Suprapubic skin (tissue), 4 donors: ENCODE measurements at regions not wholly inside any gene's neighbourhood (a gene's known extent, or its start where the extent isn't known, plus 50 kb on each side); places are given as distances from the start of the nearest gene placed in this dataset.

Source experiments
- DNase-seq, 2 donors: peaks; one replicate each; pipeline ENCODE4 v3.0.0-alpha.2; 2019; ENCODE audit warnings: low spot score in 2 of 2
- H3K27ac ChIP-seq: fragments of 200-600 bp; sonication (generic); one replicate; pipeline ENCODE4 v1.5.1; 2019
- H3K27me3 ChIP-seq: fragments of 200-600 bp; sonication (generic); one replicate; pipeline ENCODE4 v1.5.1; 2019
- H3K36me3 ChIP-seq: fragments of 200-600 bp; sonication (generic); one replicate; pipeline ENCODE4 v1.5.1; 2019
- H3K4me1 ChIP-seq: fragments of 200-600 bp; sonication (generic); one replicate; pipeline ENCODE4 v1.5.1; 2019
- H3K4me3 ChIP-seq: fragments of 200-600 bp; sonication (generic); one replicate; pipeline ENCODE4 v1.5.1; 2019; ENCODE audit warnings: mild to moderate bottlenecking
- H3K9me3 ChIP-seq: fragments of 200-600 bp; sonication (generic); one replicate; pipeline ENCODE4 v1.5.1; 2019
- CTCF ChIP-seq, 2 donors: fragments of 200-600 bp in 1 of 2; fragments of 450-650 bp in 1 of 2; sonication (generic) in 1 of 2; IDR thresholded peaks; one replicate each; pipeline ENCODE4 v1.5.1; 2016 to 2019; ENCODE audit warnings: antibody characterized with exemption in 2 of 2, mild to moderate bottlenecking in 1 of 2, moderate library complexity in 1 of 2
- EP300 ChIP-seq: sonication (generic); formaldehyde crosslinking; IDR thresholded peaks from one replicate; pipeline ENCODE4 v1.6.1; 2017; ENCODE audit warnings: antibody characterized with exemption
- POLR2A ChIP-seq, 2 donors: fragments of 450-650 bp; IDR thresholded peaks; one replicate each; pipeline ENCODE4 v1.6.1; 2017; ENCODE audit warnings: antibody characterized with exemption in 2 of 2, mild to moderate bottlenecking in 2 of 2, moderate library complexity in 2 of 2
- POLR2AphosphoS5 ChIP-seq, 3 donors: sonication (generic); formaldehyde crosslinking; IDR thresholded peaks; one replicate each; pipeline ENCODE4 v1.6.1; 2017; ENCODE audit warnings: antibody characterized with exemption in 3 of 3
- WGBS: methylation state at CpG from one replicate; pipeline ENCODE4 v1.1.5; 2018; 5-methylcytosine and 5-hydroxymethylcytosine counted together

- no peak for DNase-seq
- Histone ChIP-seq H3K4me3 (no peak overlapping the region), H3K36me3 (no peaks in the 10 kb centered on the region), H3K9me3 (no peaks in the 10 kb centered on the region), H3K27me3 (no peaks in the 10 kb centered on the region), H3K27ac (no peak overlapping the region), H3K4me1 (no peaks in the 10 kb centered on the region)
- TF ChIP-seq EP300 (no peak), POLR2A (IDR thresholded peaks at IDR 0.05) (no peak), CTCF (IDR thresholded peaks at IDR 0.05) (no peak), POLR2AphosphoS5 (IDR thresholded peaks at IDR 0.05) (no peak)
- WGBS, result 18% methylated on average over 1 of the region's 1 CpG
Observed at GRCh38 chr14:44165286-44165685, 341.8 kb downstream of the FSCB start.

- H3K27me3 ChIP-seq, result no peaks in the 10 kb centered on the region
- H3K4me3 ChIP-seq, result no peak overlapping the region
- no peak overlapping the region for H3K27ac ChIP-seq
- no peaks in the 10 kb centered on the region for H3K4me1 ChIP-seq
- TF ChIP-seq EP300, result no peak
- no peak for TF ChIP-seq CTCF (IDR thresholded peaks at IDR 0.05)
- no peak for TF ChIP-seq POLR2A (IDR thresholded peaks at IDR 0.05)
- no peaks in the 10 kb centered on the region for H3K36me3 ChIP-seq
- no peak for DNase-seq
- no peaks in the 10 kb centered on the region for H3K9me3 ChIP-seq
- 74% methylated on average over 2 of the region's 2 CpGs for WGBS
Observed at GRCh38 chr14:44163946-44164345, 343.1 kb downstream of the FSCB start.

- DNase-seq, result no peak
- WGBS, result 84% methylated on average over 5 of the region's 5 CpGs
- Histone ChIP-seq H3K9me3 (no peaks in the 10 kb centered on the region), H3K36me3 (no peaks in the 10 kb centered on the region), H3K4me3 (no peak overlapping the region), H3K27ac (no peak overlapping the region), H3K4me1 (no peaks in the 10 kb centered on the region), H3K27me3 (no peaks in the 10 kb centered on the region)
- TF ChIP-seq POLR2AphosphoS5 (IDR thresholded peaks at IDR 0.05), result no peak
- no peak for TF ChIP-seq POLR2A (IDR thresholded peaks at IDR 0.05)
- TF ChIP-seq EP300, result no peak
- TF ChIP-seq CTCF (IDR thresholded peaks at IDR 0.05), result no peak
Observed at GRCh38 chr14:44162197-44162596, 344.9 kb downstream of the FSCB start.

GRCh38 chr14:44154874-44155273 lies 352.2 kb downstream of the FSCB start:
- peaks cover 11% of the 10 kb centered on the region for H3K9me3 ChIP-seq
- no peak overlapping the region for H3K27ac ChIP-seq
- no peak for TF ChIP-seq CTCF (IDR thresholded peaks at IDR 0.05)
- TF ChIP-seq POLR2A (IDR thresholded peaks at IDR 0.05), result no peak
- H3K36me3 ChIP-seq, result no peaks in the 10 kb centered on the region
- no peaks in the 10 kb centered on the region for H3K4me1 ChIP-seq
- no peak for DNase-seq
- no peaks in the 10 kb centered on the region for H3K27me3 ChIP-seq
- H3K4me3 ChIP-seq, result no peak overlapping the region

GRCh38 chr14:44154446-44154845 lies 352.6 kb downstream of the FSCB start:
- H3K4me1 ChIP-seq, result no peaks in the 10 kb centered on the region
- no peak overlapping the region for H3K4me3 ChIP-seq
- peaks cover 11% of the 10 kb centered on the region for H3K9me3 ChIP-seq
- DNase-seq, result no peak
- WGBS, result no CpG with 5 or more reads among the region's 1 CpG
- H3K27ac ChIP-seq, result no peak overlapping the region
- H3K36me3 ChIP-seq, result no peaks in the 10 kb centered on the region
- no peaks in the 10 kb centered on the region for H3K27me3 ChIP-seq
- TF ChIP-seq EP300, result no peak
- no peak for TF ChIP-seq CTCF (IDR thresholded peaks at IDR 0.05)
- no peak for TF ChIP-seq POLR2AphosphoS5 (IDR thresholded peaks at IDR 0.05)
- no peak for TF ChIP-seq POLR2A (IDR thresholded peaks at IDR 0.05)
